HS-5 (cell line): ENCODE measurements at regions not wholly inside any gene's neighbourhood (a gene's known extent, or its start where the extent isn't known, plus 50 kb on each side); places are given as distances from the start of the nearest gene placed in this dataset.
"Not testable (repeated sequence)": the region's sequence is repeated elsewhere in the genome, so short reads cannot be mapped to it uniquely, and the experiment has no call there.

Experiments
- DNase-seq: peaks from one replicate; pipeline ENCODE4 v3.0.0-alpha.2; 2012; ENCODE audit warnings: low read depth

- no peak for DNase-seq
Measured at GRCh38 chr2:21782866-21783265, 659.1 kb downstream of the TDRD15 start.

GRCh38 chr2:21787941-21788340 lies 664.2 kb downstream of the TDRD15 start:
- peak; percentile 2 for DNase-seq

- DNase-seq, result not testable (repeated sequence)
Measured at GRCh38 chr2:21790311-21790710, 666.5 kb downstream of the TDRD15 start.

DNA sequence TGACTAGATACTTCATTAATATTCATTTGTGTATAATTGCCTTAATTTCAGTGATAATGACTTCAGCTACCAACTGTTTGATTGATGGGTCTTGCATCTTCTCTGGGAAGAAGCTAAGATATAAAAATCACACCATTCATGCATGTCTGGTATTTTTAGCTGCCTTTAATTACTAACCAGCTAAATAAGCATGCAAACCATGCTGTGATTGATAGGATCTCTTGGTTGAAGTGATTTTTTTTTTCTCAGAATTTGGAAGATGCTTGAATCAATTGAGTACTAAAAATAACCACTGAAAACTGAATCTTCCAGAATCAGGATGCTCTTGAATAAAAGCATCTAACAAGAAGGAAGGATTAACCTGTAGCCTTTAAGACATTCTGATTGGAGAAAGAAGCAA lies 668.8 kb downstream of the TDRD15 start:
- no peak for DNase-seq

GRCh38 chr2:21793461-21793860 lies 669.7 kb downstream of the TDRD15 start:
- no peak for DNase-seq

DNA sequence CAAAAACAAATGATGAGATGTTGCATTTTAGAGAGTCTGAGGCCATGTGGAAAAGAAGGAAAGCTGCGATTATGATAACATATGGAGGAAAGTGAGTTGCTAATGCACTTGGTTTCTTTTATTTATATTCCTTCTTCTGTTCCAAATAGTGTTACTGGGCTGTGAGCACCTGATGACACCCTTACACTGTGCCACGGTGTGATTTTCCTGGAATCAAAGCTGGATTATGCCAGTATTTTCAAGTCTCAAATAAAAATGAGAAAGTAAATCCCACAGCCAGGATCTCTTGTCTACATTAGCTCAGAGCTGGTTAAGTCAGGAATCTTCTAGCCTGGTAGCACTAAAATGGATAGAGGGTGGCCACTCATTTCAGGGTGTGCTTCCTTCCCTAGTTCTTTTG lies 670.8 kb downstream of the TDRD15 start:
- DNase-seq, result no peak

DNA sequence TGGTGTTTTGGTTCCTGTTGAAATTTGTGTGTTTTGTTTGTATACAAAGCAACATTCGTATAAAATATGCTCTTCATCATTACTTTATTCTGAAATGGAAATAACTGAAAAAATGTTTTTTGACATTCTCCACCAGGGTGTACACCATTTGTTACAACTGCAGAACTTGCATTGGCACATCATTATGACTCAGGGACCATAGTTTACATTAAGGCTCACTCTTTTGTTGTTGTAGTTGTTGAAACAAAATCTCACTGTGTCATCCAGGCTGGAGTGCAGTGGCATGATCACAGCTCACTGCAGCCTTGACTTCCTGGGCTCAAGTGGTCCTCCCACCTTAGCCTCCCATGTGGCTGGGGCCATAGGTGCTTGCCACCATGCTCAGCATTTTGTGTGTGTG lies 676.6 kb downstream of the TDRD15 start:
- no peak for DNase-seq

DNA sequence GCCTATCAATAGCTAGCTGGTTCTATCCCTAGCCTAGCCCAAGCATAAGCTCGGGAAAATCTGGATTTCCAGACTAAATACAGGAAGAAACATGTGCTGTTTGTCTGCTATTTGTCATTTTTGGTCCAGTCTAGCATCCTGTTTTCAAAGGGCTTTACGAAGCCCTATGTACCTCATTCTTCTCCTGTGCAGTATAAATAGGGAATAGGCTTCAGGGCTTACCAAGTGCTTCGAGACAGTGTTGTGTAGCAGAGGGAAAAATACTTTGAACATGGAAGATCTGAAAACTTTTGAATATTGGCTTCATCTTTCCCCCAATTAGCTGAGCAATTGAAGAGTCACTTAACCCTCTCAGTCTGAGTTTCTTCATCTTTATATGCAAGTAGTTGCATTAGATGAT lies 679.8 kb downstream of the TDRD15 start:
- no peak for DNase-seq

DNA sequence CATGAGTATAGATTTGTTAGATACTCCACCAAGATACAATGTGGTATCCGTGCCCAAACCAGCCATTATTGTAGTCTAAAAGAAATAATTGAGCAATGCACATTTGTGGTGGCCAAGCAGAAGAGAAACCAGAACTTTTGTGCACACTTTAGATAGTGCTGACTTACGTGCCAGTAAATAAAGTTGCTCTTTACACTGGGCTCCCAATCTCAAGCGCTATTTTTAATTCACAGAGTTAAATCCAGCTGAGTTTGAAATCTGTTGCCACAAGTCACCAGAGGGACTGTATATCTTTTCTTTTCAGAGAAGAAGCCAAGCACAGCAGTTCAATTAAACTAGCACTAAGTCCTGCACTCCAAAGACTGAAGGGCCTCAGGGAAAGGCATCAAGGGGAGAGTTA lies 680.4 kb downstream of the TDRD15 start:
- DNase-seq, result no peak

GRCh38 chr2:21811541-21811940 lies 687.8 kb downstream of the TDRD15 start:
- no peak for DNase-seq

- no peak for DNase-seq
Measured at GRCh38 chr2:21812766-21813165, 689.0 kb downstream of the TDRD15 start.

- no peak for DNase-seq
Measured at GRCh38 chr2:21814588-21815149, 690.9 kb downstream of the TDRD15 start.

DNA sequence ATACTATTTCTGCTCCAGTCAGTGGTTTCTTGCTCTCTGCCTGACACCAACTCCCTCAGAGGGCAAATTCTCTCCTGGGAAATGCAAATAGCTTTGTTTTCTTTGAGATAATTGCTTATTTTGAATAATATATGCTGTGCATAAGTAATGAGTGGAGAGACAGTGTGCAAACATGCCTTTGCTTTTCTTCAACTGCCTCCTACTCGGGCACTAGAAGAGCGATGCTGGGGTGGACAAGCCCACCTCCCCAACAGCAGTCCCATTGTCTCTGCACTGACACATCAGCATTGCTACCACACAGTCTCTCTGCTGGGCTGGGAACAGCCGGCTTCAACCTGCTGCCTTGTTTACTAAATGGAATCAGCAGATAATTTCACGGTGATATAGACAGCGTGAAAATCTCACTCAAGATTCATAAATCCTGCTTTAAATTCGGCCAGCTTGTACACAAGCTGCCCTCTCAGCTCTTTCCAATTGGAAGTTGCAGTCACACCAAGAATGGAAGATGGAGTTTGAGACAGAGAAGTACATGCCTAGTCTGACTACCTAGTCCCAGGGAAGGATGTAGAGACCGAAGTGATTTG lies 694.5 kb downstream of the TDRD15 start:
- no peak for DNase-seq

GRCh38 chr2:21819454-21819853 lies 695.7 kb downstream of the TDRD15 start:
- DNase-seq, result peak; percentile 5

DNA sequence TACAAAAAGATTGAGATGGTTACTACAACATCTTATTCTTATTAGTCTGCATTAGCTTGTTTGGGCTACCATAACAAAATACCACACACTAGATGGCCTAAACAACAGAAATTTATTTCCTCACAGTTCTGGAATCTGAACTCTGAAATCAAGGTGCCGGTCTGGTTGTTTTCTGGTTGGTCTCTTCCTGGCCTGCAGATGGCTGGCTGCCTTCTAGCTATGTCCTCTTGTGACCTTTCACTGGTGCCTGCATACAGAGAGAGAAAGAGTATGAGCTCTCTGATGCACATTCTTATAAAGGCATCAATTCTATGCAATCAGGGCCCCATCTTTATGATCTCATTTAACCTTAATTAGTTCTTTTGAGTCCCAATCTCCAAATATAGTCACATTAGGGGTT lies 696.5 kb downstream of the TDRD15 start:
- DNase-seq, result no peak

DNA sequence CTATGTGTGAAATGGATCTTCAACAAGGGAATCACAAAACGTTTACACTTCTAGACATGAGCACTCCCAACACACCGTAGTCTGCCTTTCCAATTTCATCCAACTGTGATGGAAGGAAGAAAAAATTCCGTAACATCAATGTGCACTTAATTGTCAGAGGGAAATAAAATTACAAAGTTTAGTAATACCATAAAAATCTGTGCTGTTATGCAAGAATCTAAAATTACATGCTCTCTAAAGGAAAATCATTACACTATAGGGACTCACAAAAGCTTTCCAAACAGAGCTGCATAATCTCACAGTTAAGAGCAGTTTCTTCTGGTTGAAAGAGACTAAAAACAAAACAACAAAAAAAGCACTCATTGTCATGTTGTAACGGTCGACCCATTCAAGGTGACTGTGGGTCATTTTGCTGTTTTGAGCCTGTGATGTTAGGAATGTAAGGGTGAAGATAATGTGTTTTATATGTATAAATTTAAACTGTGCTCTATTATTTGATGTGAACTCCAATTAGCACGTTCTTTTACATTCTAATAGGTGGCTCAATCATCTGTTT lies 698.0 kb downstream of the TDRD15 start:
- DNase-seq, result no peak

GRCh38 chr2:21822505-21822904 lies 698.7 kb downstream of the TDRD15 start:
- no peak for DNase-seq

- no peak for DNase-seq
Measured at GRCh38 chr2:21833767-21834166, 710.0 kb downstream of the TDRD15 start.

DNA sequence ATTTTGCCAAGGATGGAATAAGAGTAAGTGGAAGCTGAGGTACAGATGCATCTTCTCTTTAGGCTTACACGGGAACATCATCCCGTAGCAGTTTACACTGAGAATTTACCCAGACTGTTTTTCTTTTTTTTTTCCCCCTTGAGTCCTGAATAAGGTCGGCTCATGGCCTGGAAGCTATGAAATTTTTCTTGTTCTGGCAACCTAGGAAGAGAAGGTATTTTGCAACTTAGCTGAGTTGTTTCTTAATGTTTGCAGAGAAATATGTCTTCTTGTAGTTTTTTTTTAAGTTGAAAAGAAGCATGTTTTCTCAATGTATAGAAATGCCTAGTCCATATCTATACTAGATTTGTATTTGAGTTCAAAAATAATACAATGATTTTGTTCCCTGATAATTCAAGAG lies 712.5 kb downstream of the TDRD15 start:
- DNase-seq, result no peak

- no peak for DNase-seq
Measured at GRCh38 chr2:21836719-21837118, 713.0 kb downstream of the TDRD15 start.

DNA sequence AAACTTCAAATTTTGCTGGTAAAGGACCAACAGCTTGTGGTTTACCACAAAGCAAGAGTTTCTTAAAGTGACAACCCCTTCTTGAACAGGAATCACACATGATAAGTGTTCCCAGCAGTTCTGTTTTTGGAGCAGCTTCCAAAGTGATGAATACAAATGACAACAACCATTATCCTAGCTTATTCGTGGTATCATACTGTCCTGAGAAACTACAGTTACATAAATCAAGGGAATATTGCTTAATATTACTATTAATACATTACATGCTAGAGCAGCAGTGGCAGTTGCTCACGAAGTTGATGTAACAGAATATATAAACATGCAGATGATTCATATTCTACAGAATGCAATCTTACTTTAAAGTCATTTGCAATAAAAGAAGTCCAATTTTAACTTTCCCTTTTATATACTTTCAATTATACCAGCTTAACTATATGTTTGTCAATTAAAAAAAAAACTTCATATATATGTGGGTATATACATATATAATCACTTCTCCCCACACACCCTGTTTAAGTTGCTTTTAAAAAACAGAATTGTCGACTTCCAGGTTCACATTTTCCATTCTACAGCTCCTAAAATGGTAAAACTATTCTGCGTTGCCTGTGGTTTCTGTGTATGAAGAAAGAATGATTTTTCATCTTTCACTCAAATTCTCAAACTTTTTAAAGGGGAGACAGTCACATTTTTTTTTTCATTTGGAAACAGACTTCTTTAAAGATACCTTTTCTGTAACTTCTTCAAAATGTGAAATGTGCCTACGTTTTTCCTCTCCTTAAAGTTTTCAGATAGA lies 713.6 kb downstream of the TDRD15 start:
- DNase-seq, result peak; percentile 6

DNA sequence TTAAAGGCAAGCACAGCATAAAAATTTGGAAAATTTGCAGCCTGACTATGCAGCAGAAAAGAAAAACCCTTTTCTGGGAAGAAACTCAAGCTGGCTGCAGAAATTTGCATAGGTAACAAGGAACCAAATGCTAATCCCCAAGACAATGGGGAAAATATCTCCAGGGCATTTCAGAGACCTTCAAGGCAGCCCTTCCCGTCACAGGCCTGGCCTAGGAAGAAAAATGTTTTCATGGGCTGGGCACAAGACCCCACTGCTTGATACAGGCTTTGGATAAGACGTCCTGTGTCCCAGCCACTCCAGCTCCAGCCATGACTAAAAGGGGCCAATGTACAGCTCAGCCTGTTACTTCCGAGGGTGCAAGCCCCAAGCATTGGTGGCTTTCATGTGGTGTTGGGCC lies 717.6 kb downstream of the TDRD15 start:
- DNase-seq, result no peak

DNA sequence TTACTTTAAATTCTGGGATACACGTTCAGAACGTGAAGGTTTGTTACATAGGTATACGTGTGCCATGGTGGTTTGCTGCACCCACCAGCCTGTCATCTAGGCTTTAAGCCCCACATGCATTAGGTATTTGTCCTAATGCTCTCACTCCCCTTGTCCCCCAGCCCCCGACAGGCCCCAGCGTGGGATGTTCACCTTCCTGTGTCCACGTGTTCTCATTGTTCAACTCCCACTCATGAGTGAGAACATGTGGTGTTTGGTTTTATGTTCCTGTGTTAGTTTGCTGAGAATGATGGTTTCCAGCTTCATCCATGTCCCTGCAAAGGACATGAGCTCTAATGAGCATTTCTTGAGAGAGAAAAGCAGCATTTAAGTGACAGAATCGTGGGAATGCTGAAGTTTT lies 726.6 kb downstream of the TDRD15 start:
- not testable (repeated sequence) for DNase-seq
